GM12878 (cell line): ENCODE measurements at regions not wholly inside any gene's neighbourhood (a gene's known extent, or its start where the extent isn't known, plus 50 kb on each side); places are given as distances from the start of the nearest gene placed in this dataset.

ENCODE experiments used
- ATAC-seq: fragments of 200-7000 bp; cut with Tn5 transposase; 3 replicates; pipeline ENCODE4 v1.9.1; 2020; ENCODE audit warnings: mild to moderate bottlenecking, moderate library complexity
- BruUV-seq: library from RNA; stranded (reverse); fragments of 400-500 nt; replicated peaks from 2 replicates; lab custom pipeline; 2021; lab: Mats Ljungman, UMichigan
- CTCF ChIA-PET: fragments of 300-600 bp; sonication (Branson Sonifier 250); formaldehyde crosslinking; extraction: SDS; loops from one replicate; lab custom pipeline; 2021; ENCODE audit warnings: inconsistent platforms; lab: Yijun Ruan, JAX
- POLR2A ChIA-PET: fragments of 350-600 bp; formaldehyde crosslinking; extraction: SDS; loops from one replicate; lab custom pipeline; 2021; ENCODE audit warnings: inconsistent platforms; lab: Charles Lee
- RAD21 ChIA-PET: fragments of 300-600 bp; sonication (Branson Sonifier 250); formaldehyde crosslinking; loops from one replicate; lab custom pipeline; 2023; ENCODE audit warnings: antibody characterized with exemption; ENCODE audit not compliant: unreplicated experiment; lab: Charles Lee
- SMC1A ChIA-PET: fragments of 300-600 bp; sonication (Branson Sonifier 250); formaldehyde crosslinking; loops from one replicate; lab custom pipeline; 2023; ENCODE audit not compliant: unreplicated experiment, uncharacterized antibody; lab: Charles Lee
- DNase-seq: peaks from one replicate; pipeline ENCODE4 v3.0.0-alpha.2; 2011; ENCODE audit warnings: low read depth, low spot score
- FAIRE-seq: peaks from 3 replicates; lab custom pipeline; 2011; peaks lifted over from hg19 to GRCh38; lab: Jason Lieb, UNC
- H2AFZ ChIP-seq: 2 replicates; pipeline ENCODE4 v1.6.0; 2011; ENCODE audit warnings: low read depth, low read length, control low read depth; ENCODE audit not compliant: control insufficient read depth
- H3K27ac ChIP-seq: 2 replicates; pipeline ENCODE4 v1.5.1; 2011; ENCODE audit warnings: control low read depth; ENCODE audit not compliant: control insufficient read depth, insufficient read depth
- H3K27me3 ChIP-seq, 2 experiments: replicated peaks in 1 of 2; 2 replicates each; pipeline versions ENCODE4 v1.6.0 to v1.6.1; 2011; ENCODE audit warnings: low read length in 1 of 2; ENCODE audit not compliant: control insufficient read depth in 2 of 2, insufficient read depth in 2 of 2
- H3K36me3 ChIP-seq, 2 experiments: 2 replicates each; pipeline ENCODE4 v1.5.1; 2011; ENCODE audit warnings: low read length in 1 of 2; ENCODE audit not compliant: control insufficient read depth in 2 of 2, insufficient read depth in 2 of 2
- H3K4me1 ChIP-seq: 2 replicates; pipeline ENCODE4 v1.6.1; 2011; ENCODE audit warnings: mild to moderate bottlenecking, low read length, moderate library complexity, mixed read lengths; ENCODE audit not compliant: control insufficient read depth, insufficient read depth
- H3K4me2 ChIP-seq: 2 replicates; pipeline ENCODE4 v1.6.0; 2011; ENCODE audit warnings: control low read depth; ENCODE audit not compliant: control insufficient read depth, insufficient read depth
- H3K4me3 ChIP-seq: fragments of 200-600 bp; sonication (generic); 2 replicates; pipeline ENCODE4 v1.5.1; 2016
- H3K79me2 ChIP-seq: 2 replicates; pipeline ENCODE4 v1.6.0; 2011; ENCODE audit warnings: low read length; ENCODE audit not compliant: control insufficient read depth, insufficient read depth
- H3K9ac ChIP-seq: 2 replicates; pipeline ENCODE4 v1.8.0; 2011; ENCODE audit warnings: low read length, control low read depth, mixed read lengths; ENCODE audit not compliant: control insufficient read depth, insufficient read depth
- H3K9me3 ChIP-seq: replicated peaks from 3 replicates; pipeline ENCODE4 v1.5.1; 2011; ENCODE audit warnings: mild to moderate bottlenecking, low read length; ENCODE audit not compliant: control insufficient read depth, insufficient read depth
- H4K20me1 ChIP-seq: 2 replicates; pipeline ENCODE4 v1.6.0; 2011; ENCODE audit not compliant: control insufficient read depth, insufficient read depth
- BCL11A ChIP-seq: IDR thresholded peaks from 2 replicates; pipeline ENCODE4 v1.6.1; 2011; ENCODE audit warnings: low read depth, low read length
- BMI1 ChIP-seq: fragments of 450-650 bp; IDR thresholded peaks from 2 replicates; pipeline ENCODE4 v1.6.1; 2016; ENCODE audit warnings: mild to moderate bottlenecking, moderate library complexity, borderline replicate concordance
- CHD4 ChIP-seq: fragments of 200-600 bp; sonication (generic); IDR thresholded peaks from 2 replicates; pipeline ENCODE4 v1.6.1; 2016; ENCODE audit warnings: mild to moderate bottlenecking
- FOS ChIP-seq: IDR thresholded peaks from 3 replicates; pipeline ENCODE4 v1.6.1; 2011; ENCODE audit warnings: borderline replicate concordance; ENCODE audit not compliant: insufficient read length; ENCODE audit errors: extremely low read depth
- FOXK2 ChIP-seq: fragments of 450-650 bp; IDR thresholded peaks from 2 replicates; pipeline ENCODE4 v1.6.1; 2017; ENCODE audit warnings: mild to moderate bottlenecking, moderate library complexity
- HCFC1 ChIP-seq: fragments of 150-350 bp; IDR thresholded peaks from 2 replicates; pipeline ENCODE4 v1.6.1; 2014; ENCODE audit warnings: low read length
- IKZF1 ChIP-seq: fragments of 450-650 bp; conservative IDR thresholded peaks from 2 replicates; pipeline ENCODE4 v1.6.1; 2017; ENCODE audit warnings: antibody characterized with exemption, mild to moderate bottlenecking
- JUNB ChIP-seq: IDR thresholded peaks from 2 replicates; pipeline ENCODE4 v1.6.1; 2016; ENCODE audit warnings: antibody characterized with exemption, mild to moderate bottlenecking
- MEF2A ChIP-seq: IDR thresholded peaks from 2 replicates; pipeline ENCODE4 v1.6.1; 2011; ENCODE audit warnings: low read depth, mild to moderate bottlenecking, low read length, moderate library complexity; ENCODE audit not compliant: insufficient read depth
- NFXL1 ChIP-seq: fragments of 450-650 bp; IDR thresholded peaks from 2 replicates; pipeline ENCODE4 v1.6.1; 2017; ENCODE audit warnings: antibody characterized with exemption, mild to moderate bottlenecking, borderline replicate concordance
- NR2F1 ChIP-seq: fragments of 450-650 bp; conservative IDR thresholded peaks from 2 replicates; pipeline ENCODE4 v1.6.1; 2017; ENCODE audit warnings: mild to moderate bottlenecking
- NRF1 ChIP-seq: conservative IDR thresholded peaks from 2 replicates; pipeline ENCODE4 v1.6.1; 2011; ENCODE audit warnings: mild to moderate bottlenecking, low read depth, low read length, improper control_type of control experiment
- POLR2AphosphoS5 ChIP-seq: IDR thresholded peaks from 2 replicates; pipeline ENCODE4 v1.6.1; 2011; ENCODE audit warnings: mild to moderate bottlenecking, low read length, inconsistent platforms
- POU2F2 ChIP-seq: IDR thresholded peaks from 3 replicates; pipeline ENCODE4 v1.6.1; 2011; ENCODE audit warnings: low read depth, mild to moderate bottlenecking, low read length, borderline replicate concordance
- SRF ChIP-seq, 2 experiments: IDR thresholded peaks; 2 replicates each; pipeline ENCODE4 v1.6.1; 2011; ENCODE audit warnings: low read depth in 2 of 2, low read length in 2 of 2, mild to moderate bottlenecking in 1 of 2, moderate library complexity in 1 of 2
- ZBED1 ChIP-seq: IDR thresholded peaks from 2 replicates; pipeline ENCODE4 v1.6.1; 2016; ENCODE audit warnings: borderline replicate concordance
- WGBS: methylation state at CpG from one replicate; pipeline ENCODE4 v1.1.6; 2016; ENCODE audit warnings: low lambda C conversion rate; ENCODE audit not compliant: insufficient replicate concordance, insufficient coverage; ENCODE audit errors: missing lambda C conversion rate; 5-methylcytosine and 5-hydroxymethylcytosine counted together
- in situ Hi-C: fragments of 300-500 bp; cut with MboI; formaldehyde crosslinking; loops from 9 replicates; pipeline ENCODE4 v1.14.3; 2018; ENCODE audit warnings: mixed read lengths
- intact Hi-C: fragments of 100-400 bp; cut with micrococcal nuclease; formaldehyde crosslinking; loops from one replicate; pipeline ENCODE4 v1.14.2; 2022; ENCODE audit not compliant: unreplicated experiment
- TF ChIP-seq, protein P1 (sequence below): fragments of 450-650 bp; IDR thresholded peaks from 2 replicates; pipeline ENCODE4 v1.6.1; 2016; ENCODE audit warnings: mild to moderate bottlenecking
- TF ChIP-seq, protein P2 (sequence below): fragments of 450-650 bp; IDR thresholded peaks from 2 replicates; pipeline ENCODE4 v1.6.1; 2017; ENCODE audit warnings: antibody characterized with exemption, mild to moderate bottlenecking, moderate library complexity
- TF ChIP-seq, protein P3 (sequence below): IDR thresholded peaks from 2 replicates; pipeline ENCODE4 v1.6.1; 2012; ENCODE audit warnings: mild to moderate bottlenecking, low read depth, low read length

DNA sequence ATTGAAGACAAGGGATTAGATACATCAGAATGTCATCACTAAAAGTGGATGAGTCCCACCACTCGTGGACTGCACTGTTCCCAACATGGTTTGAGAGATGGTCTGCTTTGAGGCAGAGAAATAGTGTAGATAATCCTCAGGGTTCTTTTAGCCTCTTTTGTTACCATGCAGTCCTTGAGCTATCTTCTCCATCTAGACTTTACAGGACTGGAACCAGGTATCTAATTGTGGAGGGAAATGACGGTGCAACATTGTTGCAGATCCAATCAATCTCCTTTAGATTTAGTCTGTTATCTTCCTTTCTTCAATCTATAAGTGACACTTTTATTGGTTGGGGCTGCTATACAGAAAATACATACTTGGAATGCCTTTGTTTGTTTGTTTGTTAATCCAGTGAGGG, 183.8 kb upstream of the CWC22 start:
- BruUV-seq: no TSS peak
- in situ Hi-C loops: no loop called here
- WGBS: 17% methylated on average over 2 of the region's 2 CpGs

More for the DNA sequence above, 183.8 kb upstream of the CWC22 start:
- H3K79me2 ChIP-seq: no peaks in the 10 kb centered on the region
- TF ChIP-seq HCFC1 (no peak), NFXL1 (no peak), BMI1 (no peak), FOXK2 (no peak), SRF (IDR thresholded peaks at IDR 0.05; ENCODE audit: low read depth in 2 of 2, low read length in 2 of 2) (no peak), MEF2A (no peak), FOS (no peak), POU2F2 (no peak), NRF1 (no peak), CHD4 (no peak), ZBED1 (no peak), JUNB (no peak), IKZF1 (no peak), BCL11A (no peak), POLR2AphosphoS5 (no peak), NR2F1 (no peak)
- TF ChIP-seq, protein P1, sequence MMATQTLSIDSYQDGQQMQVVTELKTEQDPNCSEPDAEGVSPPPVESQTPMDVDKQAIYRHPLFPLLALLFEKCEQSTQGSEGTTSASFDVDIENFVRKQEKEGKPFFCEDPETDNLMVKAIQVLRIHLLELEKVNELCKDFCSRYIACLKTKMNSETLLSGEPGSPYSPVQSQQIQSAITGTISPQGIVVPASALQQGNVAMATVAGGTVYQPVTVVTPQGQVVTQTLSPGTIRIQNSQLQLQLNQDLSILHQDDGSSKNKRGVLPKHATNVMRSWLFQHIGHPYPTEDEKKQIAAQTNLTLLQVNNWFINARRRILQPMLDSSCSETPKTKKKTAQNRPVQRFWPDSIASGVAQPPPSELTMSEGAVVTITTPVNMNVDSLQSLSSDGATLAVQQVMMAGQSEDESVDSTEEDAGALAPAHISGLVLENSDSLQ: no peak
- TF ChIP-seq, protein P2, sequence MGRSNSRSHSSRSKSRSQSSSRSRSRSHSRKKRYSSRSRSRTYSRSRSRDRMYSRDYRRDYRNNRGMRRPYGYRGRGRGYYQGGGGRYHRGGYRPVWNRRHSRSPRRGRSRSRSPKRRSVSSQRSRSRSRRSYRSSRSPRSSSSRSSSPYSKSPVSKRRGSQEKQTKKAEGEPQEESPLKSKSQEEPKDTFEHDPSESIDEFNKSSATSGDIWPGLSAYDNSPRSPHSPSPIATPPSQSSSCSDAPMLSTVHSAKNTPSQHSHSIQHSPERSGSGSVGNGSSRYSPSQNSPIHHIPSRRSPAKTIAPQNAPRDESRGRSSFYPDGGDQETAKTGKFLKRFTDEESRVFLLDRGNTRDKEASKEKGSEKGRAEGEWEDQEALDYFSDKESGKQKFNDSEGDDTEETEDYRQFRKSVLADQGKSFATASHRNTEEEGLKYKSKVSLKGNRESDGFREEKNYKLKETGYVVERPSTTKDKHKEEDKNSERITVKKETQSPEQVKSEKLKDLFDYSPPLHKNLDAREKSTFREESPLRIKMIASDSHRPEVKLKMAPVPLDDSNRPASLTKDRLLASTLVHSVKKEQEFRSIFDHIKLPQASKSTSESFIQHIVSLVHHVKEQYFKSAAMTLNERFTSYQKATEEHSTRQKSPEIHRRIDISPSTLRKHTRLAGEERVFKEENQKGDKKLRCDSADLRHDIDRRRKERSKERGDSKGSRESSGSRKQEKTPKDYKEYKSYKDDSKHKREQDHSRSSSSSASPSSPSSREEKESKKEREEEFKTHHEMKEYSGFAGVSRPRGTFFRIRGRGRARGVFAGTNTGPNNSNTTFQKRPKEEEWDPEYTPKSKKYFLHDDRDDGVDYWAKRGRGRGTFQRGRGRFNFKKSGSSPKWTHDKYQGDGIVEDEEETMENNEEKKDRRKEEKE: no peak
- TF ChIP-seq, protein P3, sequence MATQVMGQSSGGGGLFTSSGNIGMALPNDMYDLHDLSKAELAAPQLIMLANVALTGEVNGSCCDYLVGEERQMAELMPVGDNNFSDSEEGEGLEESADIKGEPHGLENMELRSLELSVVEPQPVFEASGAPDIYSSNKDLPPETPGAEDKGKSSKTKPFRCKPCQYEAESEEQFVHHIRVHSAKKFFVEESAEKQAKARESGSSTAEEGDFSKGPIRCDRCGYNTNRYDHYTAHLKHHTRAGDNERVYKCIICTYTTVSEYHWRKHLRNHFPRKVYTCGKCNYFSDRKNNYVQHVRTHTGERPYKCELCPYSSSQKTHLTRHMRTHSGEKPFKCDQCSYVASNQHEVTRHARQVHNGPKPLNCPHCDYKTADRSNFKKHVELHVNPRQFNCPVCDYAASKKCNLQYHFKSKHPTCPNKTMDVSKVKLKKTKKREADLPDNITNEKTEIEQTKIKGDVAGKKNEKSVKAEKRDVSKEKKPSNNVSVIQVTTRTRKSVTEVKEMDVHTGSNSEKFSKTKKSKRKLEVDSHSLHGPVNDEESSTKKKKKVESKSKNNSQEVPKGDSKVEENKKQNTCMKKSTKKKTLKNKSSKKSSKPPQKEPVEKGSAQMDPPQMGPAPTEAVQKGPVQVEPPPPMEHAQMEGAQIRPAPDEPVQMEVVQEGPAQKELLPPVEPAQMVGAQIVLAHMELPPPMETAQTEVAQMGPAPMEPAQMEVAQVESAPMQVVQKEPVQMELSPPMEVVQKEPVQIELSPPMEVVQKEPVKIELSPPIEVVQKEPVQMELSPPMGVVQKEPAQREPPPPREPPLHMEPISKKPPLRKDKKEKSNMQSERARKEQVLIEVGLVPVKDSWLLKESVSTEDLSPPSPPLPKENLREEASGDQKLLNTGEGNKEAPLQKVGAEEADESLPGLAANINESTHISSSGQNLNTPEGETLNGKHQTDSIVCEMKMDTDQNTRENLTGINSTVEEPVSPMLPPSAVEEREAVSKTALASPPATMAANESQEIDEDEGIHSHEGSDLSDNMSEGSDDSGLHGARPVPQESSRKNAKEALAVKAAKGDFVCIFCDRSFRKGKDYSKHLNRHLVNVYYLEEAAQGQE: no peak
- TF ChIP-seq, all 136 proteins: peak for 0
- Histone ChIP-seq H3K9me3 (no peaks in the 10 kb centered on the region), H3K9ac (no peak overlapping the region), H3K4me2 (no peak overlapping the region), H3K36me3 (no peaks in the 10 kb centered on the region), H3K4me3 (no peak overlapping the region), H3K27ac (no peak overlapping the region), H3K4me1 (no peaks in the 10 kb centered on the region), H2AFZ (no peak overlapping the region), H4K20me1 (no peaks in the 10 kb centered on the region), H3K27me3 (no peaks in the 10 kb centered on the region)
- ChIA-PET POLR2A (no interaction called here), SMC1A (no interaction called here), CTCF (no interaction called here), RAD21 (no interaction called here)
- ATAC-seq (no peak), DNase-seq (no peak), FAIRE-seq (no peak)
- intact Hi-C loops: no loop called here
